ENCODE measurements at regions not wholly inside any gene's neighbourhood (a gene's known extent, or its start where the extent isn't known, plus 50 kb on each side); places are given as distances from the start of the nearest gene placed in this dataset.

- Histone ChIP-seq H3K4me3 (no peak overlapping the region), H3K4me1 (no peaks in the 10 kb centered on the region), H3K36me3 (ENCODE audit: insufficient read depth in 1 of 2, low read depth in 1 of 2) (no peaks in the 10 kb centered on the region), H3K27ac (no peak overlapping the region), H3K27me3 (ENCODE audit: insufficient read depth in 3 of 3, low read length in 2 of 3) (no peaks in the 10 kb centered on the region), H3K9me3 (no peaks in the 10 kb centered on the region)
- whole genome bisulfite sequencing, 3 donors, result 65 to 83% (median 78%) methylated on average over 2 of the region's 2 CpGs
- ATAC-seq (no peak), DNase-seq (no peak)
- intact Hi-C loops (cut with DNase I), result no loop called here
- no peak for TF ChIP-seq CTCF (IDR thresholded peaks at IDR 0.05)
These were observed 1644.5 kb upstream of the NUDT12 start for GRCh38 chr5:105207066-105207465.

- H3K4me3 ChIP-seq, result no peak overlapping the region
- no peaks in the 10 kb centered on the region for H3K4me1 ChIP-seq
- no peak overlapping the region for H3K27ac ChIP-seq
- DNase-seq (no peak), ATAC-seq (no peak)
- no peaks in the 10 kb centered on the region for H3K36me3 ChIP-seq (ENCODE audit: insufficient read depth in 1 of 2, low read depth in 1 of 2)
- no peaks in the 10 kb centered on the region for H3K9me3 ChIP-seq
- no peak for TF ChIP-seq CTCF (IDR thresholded peaks at IDR 0.05)
- no peaks in the 10 kb centered on the region for H3K27me3 ChIP-seq (ENCODE audit: insufficient read depth in 3 of 3, low read length in 2 of 3)
- WGBS, 3 donors, result 75 to 81% (median 79%) methylated on average over 3 of the region's 3 CpGs
- intact Hi-C loops (cut with DNase I), result no loop called here
These were observed 1634.9 kb upstream of the NUDT12 start for GRCh38 chr5:105197531-105197930.

- DNase-seq (no peak), ATAC-seq (no peak)
- intact Hi-C loops (cut with DNase I), result no loop called here
- Histone ChIP-seq H3K27me3 (ENCODE audit: insufficient read depth in 3 of 3, low read length in 2 of 3) (no peaks in the 10 kb centered on the region), H3K27ac (no peak overlapping the region), H3K9me3 (no peaks in the 10 kb centered on the region), H3K4me1 (no peaks in the 10 kb centered on the region), H3K4me3 (no peak overlapping the region), H3K36me3 (ENCODE audit: insufficient read depth in 1 of 2, low read depth in 1 of 2) (no peaks in the 10 kb centered on the region)
- no peak for TF ChIP-seq CTCF (IDR thresholded peaks at IDR 0.05)
These were observed 1633.2 kb upstream of the NUDT12 start for GRCh38 chr5:105195765-105196164.

- 92 to 96% (median 92%) methylated on average over 2 of the region's 2 CpGs for WGBS, 3 donors
- no peak for TF ChIP-seq CTCF (IDR thresholded peaks at IDR 0.05)
- ATAC-seq, result no peak
These were observed 1610.3 kb upstream of the NUDT12 start for GRCh38 chr5:105172918-105173317.

GRCh38 chr5:105168806-105169205, 1606.2 kb upstream of the NUDT12 start:
- intact Hi-C loops (cut with DNase I), result no loop called here
- 84 to 96% (median 92%) methylated on average over 1 of the region's 1 CpG for WGBS, 3 donors
- ATAC-seq (no peak), DNase-seq (no peak)
- no peak for TF ChIP-seq CTCF (IDR thresholded peaks at IDR 0.05)
- H3K4me1 ChIP-seq, result no peaks in the 10 kb centered on the region
- H3K27ac ChIP-seq, result no peak overlapping the region
- H3K36me3 ChIP-seq (ENCODE audit: insufficient read depth in 1 of 2, low read depth in 1 of 2), result no peaks in the 10 kb centered on the region
- no peaks in the 10 kb centered on the region for H3K9me3 ChIP-seq
- no peaks in the 10 kb centered on the region for H3K27me3 ChIP-seq (ENCODE audit: insufficient read depth in 3 of 3, low read length in 2 of 3)
- H3K4me3 ChIP-seq, result no peak overlapping the region

More at GRCh38 chr5:105172918-105173317, 1610.3 kb upstream of the NUDT12 start:
- Histone ChIP-seq H3K27ac (no peak overlapping the region), H3K27me3 (ENCODE audit: insufficient read depth in 3 of 3, low read length in 2 of 3) (no peaks in the 10 kb centered on the region), H3K36me3 (ENCODE audit: insufficient read depth in 1 of 2, low read depth in 1 of 2) (no peaks in the 10 kb centered on the region), H3K4me3 (no peak overlapping the region), H3K9me3 (no peaks in the 10 kb centered on the region), H3K4me1 (no peaks in the 10 kb centered on the region)
- DNase-seq, result no peak
- intact Hi-C loops (cut with DNase I), result no loop called here
